HCT116 (cell line): ENCODE measurements at regions not wholly inside any gene's neighbourhood (a gene's known extent, or its start where the extent isn't known, plus 50 kb on each side); places are given as distances from the start of the nearest gene placed in this dataset.

Source experiments
- ATAC-seq: fragments of 200-7000 bp; cut with Tn5 transposase; 2 replicates; pipeline ENCODE4 v1.9.1; 2020; ENCODE audit warnings: mild to moderate bottlenecking, moderate library complexity
- BruUV-seq: library from RNA; stranded (reverse); fragments of 400-500 nt; replicated peaks from 2 replicates; lab custom pipeline; 2021; lab: Mats Ljungman, UMichigan
- CTCF ChIA-PET: fragments of 300-600 bp; sonication (Branson Sonifier 250); formaldehyde crosslinking; loops from one replicate; lab custom pipeline; 2021; ENCODE audit warnings: antibody characterized with exemption; lab: Charles Lee
- POLR2A ChIA-PET: fragments of 300-600, 350-600 bp; sonication (Branson Sonifier 250); formaldehyde crosslinking; loops from one replicate; lab custom pipeline; 2021; ENCODE audit warnings: antibody characterized with exemption; lab: Charles Lee
- RAD21 ChIA-PET, 2 experiments: fragments of 300-600 bp; sonication (Branson Sonifier 250); formaldehyde crosslinking; loops; one replicate each; lab custom pipeline; 2023; ENCODE audit warnings: low total read pairs in 2 of 2; ENCODE audit not compliant: uncharacterized antibody in 2 of 2, unreplicated experiment in 2 of 2, low non-redundant PET in 1 of 2; lab: Charles Lee
- DNase-seq: peaks from one replicate; pipeline ENCODE4 v3.0.0-alpha.2; 2010; ENCODE audit warnings: low read depth, low spot score
- H2AFZ ChIP-seq: fragments of 200-600 bp; shearing (Covaris generic), sonication (generic); 2 replicates; pipeline ENCODE4 v1.6.1; 2017; ENCODE audit warnings: low read depth, mixed run types, mixed read lengths, antibody characterized with exemption, low read length; ENCODE audit not compliant: poor library complexity, severe bottlenecking
- H3K27ac ChIP-seq: 2 replicates; pipeline ENCODE4 v1.5.1; 2012; ENCODE audit warnings: low read depth, low read length
- H3K27me3 ChIP-seq: fragments of 200-600 bp; sonication (generic); 2 replicates; pipeline ENCODE4 v1.6.1; 2016; ENCODE audit warnings: mixed run types, low read length, mixed read lengths; ENCODE audit not compliant: insufficient read depth
- H3K36me3 ChIP-seq, 2 experiments: fragments of 200-500 bp in 1 of 2; fragments of 200-600 bp in 1 of 2; sonication (Bioruptor generic) in 1 of 2; sonication (generic) in 1 of 2; 2 replicates each; pipeline versions ENCODE4 v1.5.1 to v1.6.1; 2014 to 2016; ENCODE audit warnings: low read length in 2 of 2, inconsistent platforms in 1 of 2, mixed read lengths in 1 of 2, mixed run types in 1 of 2; ENCODE audit not compliant: insufficient read depth in 2 of 2, control insufficient read depth in 1 of 2
- H3K4me1 ChIP-seq, 2 experiments: fragments of 200-600 bp in 1 of 2; sonication (generic) in 1 of 2; 2 replicates each; pipeline versions ENCODE4 v1.5.1 to v1.6.1; 2012 to 2017; ENCODE audit warnings: low read length in 2 of 2, inconsistent platforms in 1 of 2, mild to moderate bottlenecking in 1 of 2, mixed read lengths in 1 of 2, mixed run types in 1 of 2, moderate library complexity in 1 of 2; ENCODE audit not compliant: insufficient read depth in 2 of 2, control insufficient read depth in 1 of 2
- H3K4me2 ChIP-seq: fragments of 200-600 bp; sonication (generic); 2 replicates; pipeline ENCODE4 v1.6.1; 2017; ENCODE audit warnings: mixed run types, low read length, mixed read lengths
- H3K4me3 ChIP-seq, 2 experiments: fragments of 200-600 bp in 1 of 2; sonication (generic) in 1 of 2; replicated peaks in 1 of 2; 2 replicates each; pipeline ENCODE4 v1.5.1; 2011 to 2016; ENCODE audit warnings: low read length in 2 of 2, control low read depth in 1 of 2, low read depth in 1 of 2, mild to moderate bottlenecking in 1 of 2, mixed read lengths in 1 of 2, mixed run types in 1 of 2
- H3K79me2 ChIP-seq: fragments of 200-600 bp; sonication (generic); 2 replicates; pipeline ENCODE4 v1.6.1; 2017; ENCODE audit warnings: mild to moderate bottlenecking, mixed run types, low read length, moderate library complexity, mixed read lengths; ENCODE audit not compliant: insufficient read depth
- H3K9ac ChIP-seq: fragments of 200-600 bp; sonication (generic); 2 replicates; pipeline ENCODE4 v1.6.1; 2016; ENCODE audit warnings: low read length, mixed read lengths
- H3K9me2 ChIP-seq: fragments of 200-600 bp; sonication (generic), shearing (Covaris generic); 2 replicates; pipeline ENCODE4 v1.6.1; 2017; ENCODE audit warnings: mixed run types, mild to moderate bottlenecking, moderate library complexity; ENCODE audit not compliant: insufficient read depth
- H3K9me3 ChIP-seq, 2 experiments: fragments of 200-500 bp in 1 of 2; fragments of 200-600 bp in 1 of 2; sonication (Bioruptor generic) in 1 of 2; sonication (generic) in 1 of 2; 2 replicates each; pipeline ENCODE4 v1.6.1; 2014 to 2017; ENCODE audit warnings: low read length in 2 of 2, mixed read lengths in 2 of 2, inconsistent platforms in 1 of 2, low read depth in 1 of 2, mild to moderate bottlenecking in 1 of 2, mixed run types in 1 of 2, moderate library complexity in 1 of 2; ENCODE audit not compliant: control insufficient read depth in 1 of 2, insufficient read depth in 1 of 2
- H4K20me1 ChIP-seq: fragments of 200-600 bp; sonication (generic), shearing (Covaris generic); 2 replicates; pipeline ENCODE4 v1.6.1; 2017; ENCODE audit warnings: mixed run types, mild to moderate bottlenecking, moderate library complexity; ENCODE audit not compliant: insufficient read depth
- ATF3 ChIP-seq: IDR thresholded peaks from 2 replicates; pipeline ENCODE4 v1.6.1; 2012
- CBX3 ChIP-seq: IDR thresholded peaks from 2 replicates; pipeline ENCODE4 v1.6.1; 2012; ENCODE audit warnings: low read depth
- CEBPB ChIP-seq: IDR thresholded peaks from 2 replicates; pipeline ENCODE4 v1.6.1; 2012; ENCODE audit warnings: low read depth
- EGR1 ChIP-seq: IDR thresholded peaks from 2 replicates; pipeline ENCODE4 v1.6.1; 2012; ENCODE audit warnings: low read depth
- EZH2 ChIP-seq: fragments of 200-600 bp; sonication (generic); IDR thresholded peaks from 2 replicates; pipeline ENCODE4 v1.6.1; 2017; ENCODE audit warnings: antibody characterized with exemption, mixed run types
- FOSL1 ChIP-seq: IDR thresholded peaks from 2 replicates; pipeline ENCODE4 v1.6.1; 2012; ENCODE audit warnings: low read depth
- JUND ChIP-seq: IDR thresholded peaks from 2 replicates; pipeline ENCODE4 v1.6.1; 2012
- MAX ChIP-seq: IDR thresholded peaks from 2 replicates; pipeline ENCODE4 v1.6.1; 2012
- POLR2AphosphoS5 ChIP-seq: IDR thresholded peaks from 2 replicates; pipeline ENCODE4 v1.6.1; 2011; ENCODE audit warnings: mild to moderate bottlenecking, low read depth, low read length, moderate library complexity
- SP1 ChIP-seq: IDR thresholded peaks from 2 replicates; pipeline ENCODE4 v1.6.1; 2012; ENCODE audit warnings: low read depth
- TCF7L2 ChIP-seq: IDR thresholded peaks from 2 replicates; pipeline ENCODE4 v1.7.0; 2011; ENCODE audit warnings: borderline replicate concordance, inconsistent platforms; ENCODE audit not compliant: insufficient read depth, insufficient read length; ENCODE audit errors: extremely low read depth
- YY1 ChIP-seq: IDR thresholded peaks from 2 replicates; pipeline ENCODE4 v1.6.1; 2011; ENCODE audit warnings: low read length, low read depth, moderate library complexity, mild to moderate bottlenecking; ENCODE audit not compliant: insufficient replicate concordance; ENCODE audit errors: extremely low read depth
- ZBTB33 ChIP-seq: IDR thresholded peaks from 2 replicates; pipeline ENCODE4 v1.6.1; 2011; ENCODE audit warnings: mild to moderate bottlenecking, low read length, moderate library complexity; ENCODE audit not compliant: insufficient replicate concordance; ENCODE audit errors: extremely low read depth
- ZFX ChIP-seq: fragments of 450-650 bp; IDR thresholded peaks from 2 replicates; pipeline ENCODE4 v1.6.1; 2017
- ZNF274 ChIP-seq: fragments of 200-500 bp; sonication (Bioruptor generic); IDR thresholded peaks from 2 replicates; pipeline ENCODE4 v1.6.1; 2014; ENCODE audit warnings: mild to moderate bottlenecking, low read depth, low read length, inconsistent platforms
- intact Hi-C: fragments of 100-400 bp; cut with micrococcal nuclease; formaldehyde crosslinking; loops from 2 replicates; pipeline ENCODE4 v1.10.0; 2022
- TF ChIP-seq, protein P1 (sequence below), 3 experiments: fragments of 200-600 bp in 1 of 3; sonication (generic) in 1 of 3; IDR thresholded peaks in 2 of 3; conservative IDR thresholded peaks in 1 of 3; 2 replicates each; pipeline ENCODE4 v1.5.1; 2012 to 2017; ENCODE audit warnings: low read depth in 2 of 3, low read length in 2 of 3, antibody characterized with exemption in 1 of 3, borderline replicate concordance in 1 of 3, control low read depth in 1 of 3, mild to moderate bottlenecking in 1 of 3, mixed read lengths in 1 of 3, mixed run types in 1 of 3, moderate library complexity in 1 of 3; ENCODE audit not compliant: insufficient read depth in 1 of 3

- no peak for TF ChIP-seq ZBTB33
These were observed 428.2 kb downstream of the ANXA1 start (continued) for GRCh38 chr9:73579823-73580222.

- ChIA-PET CTCF (no interaction called here), RAD21 (no interaction called here), POLR2A (no interaction called here)
- Histone ChIP-seq H3K27ac (no peak overlapping the region), H3K9me3 (no peaks in the 10 kb centered on the region), H3K79me2 (no peaks in the 10 kb centered on the region), H4K20me1 (no peaks in the 10 kb centered on the region), H3K9me2 (no peaks in the 10 kb centered on the region), H3K9ac (no peak overlapping the region), H3K4me2 (no peak overlapping the region), H3K4me1 (no peaks in the 10 kb centered on the region), H2AFZ (no peak overlapping the region), H3K4me3 (no peak overlapping the region), H3K36me3 (no peaks in the 10 kb centered on the region), H3K27me3 (peaks cover 7% of the 10 kb centered on the region)
- no peak for DNase-seq
- BruUV-seq = no TSS peak
- intact Hi-C loops = no loop called here
- no peak for ATAC-seq
- TF ChIP-seq CBX3 (no peak), POLR2AphosphoS5 (no peak), ATF3 (no peak), ZFX (no peak), EGR1 (no peak), CEBPB (no peak), YY1 (no peak), MAX (no peak), FOSL1 (no peak), SP1 (no peak), EZH2 (no peak), JUND (no peak), ZBTB33 (no peak), TCF7L2 (no peak), ZNF274 (no peak)
- TF ChIP-seq, protein P1, sequence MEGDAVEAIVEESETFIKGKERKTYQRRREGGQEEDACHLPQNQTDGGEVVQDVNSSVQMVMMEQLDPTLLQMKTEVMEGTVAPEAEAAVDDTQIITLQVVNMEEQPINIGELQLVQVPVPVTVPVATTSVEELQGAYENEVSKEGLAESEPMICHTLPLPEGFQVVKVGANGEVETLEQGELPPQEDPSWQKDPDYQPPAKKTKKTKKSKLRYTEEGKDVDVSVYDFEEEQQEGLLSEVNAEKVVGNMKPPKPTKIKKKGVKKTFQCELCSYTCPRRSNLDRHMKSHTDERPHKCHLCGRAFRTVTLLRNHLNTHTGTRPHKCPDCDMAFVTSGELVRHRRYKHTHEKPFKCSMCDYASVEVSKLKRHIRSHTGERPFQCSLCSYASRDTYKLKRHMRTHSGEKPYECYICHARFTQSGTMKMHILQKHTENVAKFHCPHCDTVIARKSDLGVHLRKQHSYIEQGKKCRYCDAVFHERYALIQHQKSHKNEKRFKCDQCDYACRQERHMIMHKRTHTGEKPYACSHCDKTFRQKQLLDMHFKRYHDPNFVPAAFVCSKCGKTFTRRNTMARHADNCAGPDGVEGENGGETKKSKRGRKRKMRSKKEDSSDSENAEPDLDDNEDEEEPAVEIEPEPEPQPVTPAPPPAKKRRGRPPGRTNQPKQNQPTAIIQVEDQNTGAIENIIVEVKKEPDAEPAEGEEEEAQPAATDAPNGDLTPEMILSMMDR (IDR thresholded peaks at IDR 0.05 in 2 of 3, conservative IDR thresholded peaks at IDR 0.05 in 1 of 3; ENCODE audit: borderline replicate concordance in 1 of 3, insufficient read depth in 1 of 3, low read depth in 2 of 3, low read length in 2 of 3) = no peak
These were observed 431.9 kb downstream of the ANXA1 start for GRCh38 chr9:73583576-73583975.
